Left ventricle myocardium superior (tissue), 1 donor: ENCODE measurements at regions not wholly inside any gene's neighbourhood (a gene's known extent, or its start where the extent isn't known, plus 50 kb on each side); places are given as distances from the start of the nearest gene placed in this dataset.
"Not testable (repeated sequence)": the region's sequence is repeated elsewhere in the genome, so short reads cannot be mapped to it uniquely, and the experiment has no call there.

ENCODE experiments used
- ATAC-seq: fragments of 200-7000 bp; cut with Tn5 transposase; one replicate; pipeline ENCODE4 v1.9.1; 2020; ENCODE audit warnings: mild to moderate bottlenecking, moderate library complexity
- DNase-seq: peaks from one replicate; pipeline ENCODE4 v3.0.0-alpha.2; 2020
- intact Hi-C: fragments of 100-400 bp; cut with micrococcal nuclease; formaldehyde crosslinking; loops from one replicate; pipeline ENCODE4 v1.11.0; 2022
- donor health status: DM: no; HTN: yes; CAD: no; lungs with severe emphysema.

DNA sequence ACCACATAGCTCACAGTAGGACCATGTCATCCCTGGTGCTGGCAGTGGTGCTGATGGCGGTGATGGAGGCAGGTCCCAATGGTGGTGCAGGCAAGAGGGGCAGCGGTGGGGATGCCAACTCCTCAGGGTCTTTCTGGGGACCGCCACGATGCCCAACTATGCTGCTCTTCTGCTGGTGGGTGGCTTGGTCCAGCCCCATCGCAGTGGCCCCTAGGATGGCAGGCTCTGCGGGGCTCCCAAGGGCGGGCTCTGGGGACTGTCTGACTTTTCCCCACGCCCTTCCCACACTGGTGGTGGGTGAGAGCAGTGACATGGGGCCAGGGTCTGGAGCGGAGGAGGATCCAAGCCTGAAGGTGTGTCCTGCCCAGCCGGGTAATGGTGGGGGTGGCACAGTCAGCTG, 288.9 kb upstream of the RIOK2 start:
- ATAC-seq: no peak
- intact Hi-C loops: no loop called here
- DNase-seq: no peak

GRCh38 chr5:97475847-97476246, 292.8 kb upstream of the RIOK2 start:
- DNase-seq: no peak
- no peak for ATAC-seq
- intact Hi-C loops: no loop called here

GRCh38 chr5:97476852-97477534, 293.9 kb upstream of the RIOK2 start:
- no peak for DNase-seq
- no peak for ATAC-seq
- intact Hi-C loops: no loop called here

GRCh38 chr5:97478483-97478882, 295.4 kb upstream of the RIOK2 start:
- intact Hi-C loops: no loop called here
- ATAC-seq (no peak), DNase-seq (no peak)

- DNase-seq (no peak), ATAC-seq (no peak)
- intact Hi-C loops: no loop called here
These were observed 297.3 kb upstream of the RIOK2 start for GRCh38 chr5:97480313-97480712.

DNA sequence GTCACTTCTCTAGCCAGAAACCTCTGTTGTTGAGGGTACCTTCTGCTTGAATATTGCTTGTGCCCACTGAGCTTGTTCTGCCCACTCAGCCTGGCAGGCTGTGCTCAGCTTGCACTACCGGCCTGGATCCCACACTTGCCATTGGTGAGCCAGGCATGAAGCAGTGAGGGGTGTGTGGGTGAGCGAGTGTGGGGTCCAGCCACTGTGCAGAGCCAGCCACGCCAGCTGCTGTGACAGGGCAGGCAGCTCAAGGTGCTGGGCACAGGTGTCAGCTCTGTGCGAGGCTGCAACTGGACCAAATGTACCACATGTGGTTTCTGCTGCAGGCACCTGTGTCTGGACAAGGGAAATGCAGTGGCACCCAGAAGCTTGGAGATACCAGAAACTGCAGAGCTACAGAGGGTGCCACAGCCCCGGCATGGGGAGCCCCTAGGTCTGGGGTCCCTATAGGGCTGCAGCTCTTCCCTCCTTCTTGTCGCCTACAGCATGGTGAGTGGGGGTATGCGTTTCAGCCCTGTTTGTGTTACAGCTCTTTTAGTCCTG, 305.1 kb upstream of the RIOK2 start:
- no peak for DNase-seq
- ATAC-seq: no peak
- intact Hi-C loops: no loop called here

DNA sequence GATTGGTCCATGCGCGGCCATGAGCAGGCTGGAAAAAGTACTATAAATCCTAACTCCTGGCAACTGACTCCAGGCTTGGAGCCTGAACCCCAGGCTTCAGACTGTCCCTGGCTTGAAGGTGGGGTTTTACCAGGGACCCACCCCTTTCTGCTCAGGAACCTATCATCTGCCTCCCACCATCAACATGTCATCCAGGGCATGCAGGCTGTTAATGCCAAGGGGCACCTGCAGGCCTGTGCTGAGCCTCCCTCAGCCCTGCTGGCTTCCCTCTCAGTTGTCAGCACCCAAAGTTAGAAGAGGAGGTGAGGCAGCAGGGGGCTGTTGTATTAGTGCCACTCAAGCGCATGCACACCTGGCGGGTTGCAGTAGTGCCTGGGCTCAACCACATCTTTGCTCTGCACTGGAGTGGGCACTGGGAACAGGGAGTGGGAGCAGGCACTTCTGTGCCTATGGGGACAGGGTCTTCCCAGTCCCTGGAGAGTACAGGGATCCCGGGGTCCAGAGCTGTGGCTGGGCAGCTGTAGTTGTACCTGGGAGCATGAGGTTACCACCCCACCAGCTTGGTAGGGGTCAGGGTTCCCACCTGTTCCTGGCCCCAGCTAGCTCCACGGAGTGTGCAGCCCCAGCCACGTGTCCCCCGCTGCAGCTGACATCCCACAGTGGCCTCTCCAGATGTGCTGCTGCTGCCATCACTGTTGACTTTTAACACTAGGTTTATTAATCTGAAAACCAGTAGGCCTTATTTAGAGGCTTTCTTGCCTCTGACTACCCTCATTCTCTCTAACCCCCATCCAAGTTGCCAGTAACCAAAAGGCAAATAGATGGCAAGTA, 306.2 kb upstream of the RIOK2 start:
- ATAC-seq (no peak), DNase-seq (no peak)
- intact Hi-C loops: no loop called here

GRCh38 chr5:97494465-97494864, 311.4 kb upstream of the RIOK2 start:
- ATAC-seq (no peak), DNase-seq (no peak)
- intact Hi-C loops: no loop called here

GRCh38 chr5:97495301-97495700, 312.3 kb upstream of the RIOK2 start:
- intact Hi-C loops: no loop called here
- DNase-seq (no peak), ATAC-seq (no peak)

- ATAC-seq: no peak
- intact Hi-C loops: no loop called here
These were observed 313.0 kb upstream of the RIOK2 start for GRCh38 chr5:97496037-97496436.

DNA sequence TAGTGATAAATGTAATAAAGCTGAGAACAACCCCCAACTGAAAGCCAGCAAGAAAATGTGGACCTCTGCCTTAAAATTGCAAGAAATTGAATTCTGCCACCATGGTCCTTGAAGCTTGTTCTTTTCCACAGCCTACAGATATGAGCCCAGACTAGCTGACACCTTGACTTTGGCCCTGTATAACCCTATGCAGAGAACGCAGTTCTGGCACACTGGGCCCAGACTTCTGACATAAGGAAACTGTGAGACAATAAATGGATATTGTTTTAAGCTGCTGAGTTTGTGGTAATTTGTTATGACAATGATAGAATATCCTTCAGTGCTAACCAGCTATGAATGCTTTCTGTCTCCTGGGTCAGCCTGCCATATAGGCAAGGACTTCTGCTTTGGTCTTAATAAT, 315.6 kb upstream of the RIOK2 start:
- no peak for ATAC-seq
- intact Hi-C loops: no loop called here
- DNase-seq: no peak

More at GRCh38 chr5:97496037-97496436, 313.0 kb upstream of the RIOK2 start:
- no peak for DNase-seq

- intact Hi-C loops: no loop called here
These were observed 316.6 kb upstream of the RIOK2 start for GRCh38 chr5:97499605-97500004.

DNA sequence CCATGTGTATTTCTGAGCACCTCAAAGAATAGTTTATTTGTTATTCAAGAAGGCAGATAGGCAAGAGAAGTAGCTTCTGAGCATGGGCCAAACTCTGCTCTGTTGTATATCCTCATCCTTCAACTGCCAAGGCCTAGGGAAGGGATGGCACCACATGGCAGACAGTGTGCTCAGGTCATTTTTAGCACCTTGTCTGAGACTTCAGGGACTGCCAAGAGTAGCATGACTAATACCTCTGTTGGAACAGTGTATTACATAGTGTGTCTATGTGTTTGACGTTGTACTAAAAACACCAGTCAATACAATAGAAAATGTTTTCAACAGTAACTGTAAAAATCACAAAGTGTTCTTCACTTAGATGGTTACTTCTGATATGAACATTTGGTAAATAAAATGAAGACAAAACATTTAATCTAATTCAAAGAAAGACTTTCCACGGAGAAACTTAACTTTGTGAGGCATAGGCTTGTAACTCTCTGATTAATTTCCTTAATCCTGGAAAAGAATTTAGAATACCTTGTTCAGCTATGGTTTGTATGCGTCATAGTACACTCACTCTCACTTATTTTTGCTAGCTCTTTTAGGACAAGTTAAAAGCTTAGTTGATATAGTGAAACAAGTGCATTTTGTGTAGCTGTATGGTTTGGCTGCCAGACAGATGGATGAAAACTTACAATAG, 318.4 kb upstream of the RIOK2 start:
- no peak for ATAC-seq
- intact Hi-C loops: no loop called here
- DNase-seq: no peak

More at GRCh38 chr5:97499605-97500004, 316.6 kb upstream of the RIOK2 start:
- DNase-seq (peak; percentile 39), ATAC-seq (peak; percentile 50)

GRCh38 chr5:97501965-97502305, 318.9 kb upstream of the RIOK2 start:
- no peak for DNase-seq
- no peak for ATAC-seq
- intact Hi-C loops: no loop called here

- intact Hi-C loops: no loop called here
- no peak for ATAC-seq
- no peak for DNase-seq
These were observed 325.8 kb upstream of the RIOK2 start for GRCh38 chr5:97508864-97509263.

DNA sequence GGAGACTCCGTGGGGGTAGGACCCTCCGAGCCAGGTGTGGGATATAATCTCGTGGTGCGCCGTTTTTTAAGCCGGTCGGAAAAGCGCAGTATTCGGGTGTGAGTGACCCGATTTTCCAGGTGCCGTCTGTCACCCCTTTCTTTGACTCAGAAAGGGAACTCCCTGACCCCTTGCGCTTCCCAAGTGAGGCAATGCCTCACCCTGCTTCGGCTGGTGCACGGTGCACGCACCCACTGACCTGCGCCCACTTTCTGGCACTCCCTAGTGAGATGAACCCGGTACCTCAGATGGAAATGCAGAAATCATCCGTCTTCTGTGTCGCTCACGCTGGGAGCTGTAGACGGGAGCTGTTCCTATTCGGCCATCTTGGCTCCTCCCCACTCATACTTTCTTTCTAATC, 336.5 kb upstream of the RIOK2 start:
- ATAC-seq, intact Hi-C loops, DNase-seq: not testable (repeated sequence)

- not testable (repeated sequence) for DNase-seq
These were observed 340.3 kb upstream of the RIOK2 start for GRCh38 chr5:97523336-97523735.

GRCh38 chr5:97525780-97526179, 342.7 kb upstream of the RIOK2 start:
- intact Hi-C loops: no loop called here
- ATAC-seq (no peak), DNase-seq (no peak)

More at GRCh38 chr5:97523336-97523735, 340.3 kb upstream of the RIOK2 start:
- intact Hi-C loops, ATAC-seq: not testable (repeated sequence)

DNA sequence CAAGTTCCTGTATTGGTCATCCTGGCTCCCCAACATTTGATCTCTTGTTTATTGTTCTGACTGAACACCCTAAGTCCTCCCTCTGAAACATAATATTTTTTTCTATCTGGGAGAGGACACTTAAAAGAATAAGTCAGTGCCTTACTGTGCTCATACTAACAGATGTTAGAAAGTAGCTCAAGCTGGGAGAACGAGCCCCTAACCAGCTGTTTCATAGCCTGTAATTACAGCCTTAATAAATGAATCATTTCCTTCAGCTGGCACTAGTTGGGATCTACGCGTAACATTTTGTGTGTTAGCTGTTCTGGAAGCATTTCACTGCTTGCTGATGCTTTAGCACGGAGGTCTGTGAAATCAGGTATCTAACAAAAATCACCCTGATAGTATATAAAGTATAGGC, 345.9 kb upstream of the RIOK2 start:
- intact Hi-C loops: no loop called here
- peak; percentile 87 for ATAC-seq
- DNase-seq: no peak
